SK-N-SH (cell line): ENCODE measurements at regions not wholly inside any gene's neighbourhood (a gene's known extent, or its start where the extent isn't known, plus 50 kb on each side); places are given as distances from the start of the nearest gene placed in this dataset.
A peak's percentile ranks its signal among the peaks of the same experiment; 100 is the strongest.
"Not testable (repeated sequence)": the region's sequence is repeated elsewhere in the genome, so short reads cannot be mapped to it uniquely, and the experiment has no call there.

ENCODE experiments used
- CTCF ChIA-PET: fragments of 300-600, 350-600 bp; formaldehyde crosslinking; extraction: SDS; loops from one replicate; lab custom pipeline; 2021; lab: Yijun Ruan, JAX
- POLR2A ChIA-PET: fragments of 350-600 bp; sonication (Branson Sonifier 250); formaldehyde crosslinking; extraction: SDS; loops from one replicate; lab custom pipeline; 2020; ENCODE audit warnings: antibody characterized with exemption, inconsistent platforms; lab: Yijun Ruan, JAX
- DNase-seq: peaks from one replicate; pipeline ENCODE4 v3.0.0; 2012
- H2AFZ ChIP-seq: fragments of 200-600 bp; sonication (generic); 2 replicates; pipeline ENCODE4 v1.8.1; 2016; ENCODE audit warnings: antibody characterized with exemption, mild to moderate bottlenecking, low read depth
- H3F3A ChIP-seq: fragments of 200-600 bp; sonication (generic); replicated peaks from 2 replicates; pipeline ENCODE3; 2016; ENCODE audit warnings: antibody characterized with exemption, mild to moderate bottlenecking; ENCODE audit not compliant: insufficient read depth
- H3K27ac ChIP-seq, 2 experiments: fragments of 200-500 bp in 1 of 2; fragments of 200-600 bp in 1 of 2; sonication (Bioruptor generic) in 1 of 2; sonication (generic), shearing (Covaris generic) in 1 of 2; 2 replicates each; pipeline versions ENCODE4 v1.5.1 to v1.6.1; 2014 to 2016; ENCODE audit warnings: low read depth in 2 of 2, inconsistent platforms in 1 of 2, low read length in 1 of 2, mild to moderate bottlenecking in 1 of 2, mixed read lengths in 1 of 2
- H3K27me3 ChIP-seq: fragments of 200-600 bp; sonication (generic), shearing (Covaris generic); 2 replicates; pipeline ENCODE4 v1.6.1; 2016; ENCODE audit warnings: mixed run types; ENCODE audit not compliant: insufficient read depth
- H3K36me3 ChIP-seq, 2 experiments: fragments of 200-500 bp in 1 of 2; fragments of 200-600 bp in 1 of 2; sonication (Bioruptor generic) in 1 of 2; sonication (generic) in 1 of 2; replicated peaks in 1 of 2; 2 replicates each; pipeline versions ENCODE3 to v1.5.1; 2014 to 2016; ENCODE audit warnings: low read length in 1 of 2, mild to moderate bottlenecking in 1 of 2; ENCODE audit not compliant: insufficient read depth in 2 of 2, control insufficient read depth in 1 of 2
- H3K4me1 ChIP-seq, 2 experiments: fragments of 200-500 bp in 1 of 2; fragments of 200-600 bp in 1 of 2; sonication (Bioruptor generic) in 1 of 2; sonication (generic), shearing (Covaris generic) in 1 of 2; 2 replicates each; pipeline versions ENCODE4 v1.5.1 to v1.6.1; 2014 to 2016; ENCODE audit warnings: low read depth in 1 of 2, low read length in 1 of 2, mixed run types in 1 of 2; ENCODE audit not compliant: insufficient read depth in 2 of 2, control insufficient read depth in 1 of 2
- H3K4me2 ChIP-seq: fragments of 200-600 bp; sonication (generic), shearing (Covaris generic); 2 replicates; pipeline ENCODE4 v1.6.1; 2017; ENCODE audit warnings: mixed run types
- H3K4me3 ChIP-seq, 2 experiments: fragments of 200-500 bp in 1 of 2; fragments of 200-600 bp in 1 of 2; sonication (Bioruptor generic) in 1 of 2; sonication (generic), shearing (Covaris generic) in 1 of 2; 2 replicates each; pipeline versions ENCODE4 v1.5.1 to v1.8.1; 2014 to 2016; ENCODE audit warnings: low read depth in 2 of 2, inconsistent platforms in 1 of 2, low read length in 1 of 2, mild to moderate bottlenecking in 1 of 2, mixed read lengths in 1 of 2, moderate library complexity in 1 of 2
- H3K79me2 ChIP-seq: fragments of 200-600 bp; sonication (generic); 2 replicates; pipeline ENCODE4 v1.8.1; 2017; ENCODE audit warnings: mild to moderate bottlenecking; ENCODE audit not compliant: insufficient read depth
- H3K9ac ChIP-seq: fragments of 200-600 bp; sonication (generic); 2 replicates; pipeline ENCODE4 v1.6.1; 2017; ENCODE audit warnings: mixed run types
- H3K9me2 ChIP-seq: fragments of 200-600 bp; sonication (generic); 2 replicates; pipeline ENCODE4 v1.6.1; 2017; ENCODE audit warnings: mixed run types
- H3K9me3 ChIP-seq: fragments of 200-600 bp; sonication (generic); 2 replicates; pipeline ENCODE4 v1.6.1; 2017; ENCODE audit warnings: mixed run types, mild to moderate bottlenecking, moderate library complexity
- H4K20me1 ChIP-seq: fragments of 200-600 bp; sonication (generic); 2 replicates; pipeline ENCODE4 v1.6.1; 2017; ENCODE audit warnings: mild to moderate bottlenecking, mixed run types; ENCODE audit not compliant: insufficient read depth
- EZH2phosphoT487 ChIP-seq: fragments of 200-600 bp; sonication (generic); IDR thresholded peaks from 2 replicates; pipeline ENCODE4 v1.6.1; 2017; ENCODE audit warnings: low read depth, mixed run types, mild to moderate bottlenecking, antibody characterized with exemption, moderate library complexity, borderline replicate concordance
- FOSL2 ChIP-seq: IDR thresholded peaks from 2 replicates; pipeline ENCODE4 v1.4.0; 2012; ENCODE audit warnings: low read depth, mild to moderate bottlenecking, moderate library complexity, borderline replicate concordance
- FOXM1 ChIP-seq: IDR thresholded peaks from 2 replicates; pipeline ENCODE4 v1.4.0; 2012; ENCODE audit warnings: low read depth, mild to moderate bottlenecking
- GABPA ChIP-seq: IDR thresholded peaks from 2 replicates; pipeline ENCODE4 v1.4.0; 2012; ENCODE audit warnings: low read depth, mild to moderate bottlenecking
- GATA2 ChIP-seq: sonication (generic); formaldehyde crosslinking; IDR thresholded peaks from 2 replicates; pipeline ENCODE4 v1.5.0; 2020; ENCODE audit warnings: mild to moderate bottlenecking, missing genetic modification reagents
- IRF3 ChIP-seq: fragments of 150-350 bp; IDR thresholded peaks from 2 replicates; pipeline ENCODE4 v1.6.1; 2016; ENCODE audit warnings: mild to moderate bottlenecking, low read depth, low read length
- MEF2A ChIP-seq: IDR thresholded peaks from 2 replicates; pipeline ENCODE4 v1.4.0; 2012; ENCODE audit warnings: low read depth, borderline replicate concordance
- MXI1 ChIP-seq: IDR thresholded peaks from 2 replicates; pipeline ENCODE4 v1.6.1; 2012; ENCODE audit warnings: mild to moderate bottlenecking, low read depth, low read length, improper control_type of control experiment
- NFIC ChIP-seq: IDR thresholded peaks from 2 replicates; pipeline ENCODE4 v1.4.0; 2012; ENCODE audit warnings: borderline replicate concordance
- NRF1 ChIP-seq: IDR thresholded peaks from 2 replicates; pipeline ENCODE4 v1.6.1; 2012; ENCODE audit warnings: low read depth, mild to moderate bottlenecking, low read length
- POLR2AphosphoS5 ChIP-seq: IDR thresholded peaks from 2 replicates; pipeline ENCODE4 v1.6.1; 2012; ENCODE audit warnings: low read depth, low read length
- RCOR1 ChIP-seq: fragments of 150-350 bp; IDR thresholded peaks from 2 replicates; pipeline ENCODE4 v1.6.1; 2017; ENCODE audit warnings: antibody characterized with exemption, low read length
- REST ChIP-seq: IDR thresholded peaks from 2 replicates; pipeline ENCODE4 v1.6.1; 2012; ENCODE audit warnings: mild to moderate bottlenecking, low read depth, low read length, moderate library complexity
- SIN3A ChIP-seq: IDR thresholded peaks from 2 replicates; pipeline ENCODE4 v1.6.1; 2012; ENCODE audit warnings: low read depth, mild to moderate bottlenecking, low read length, moderate library complexity, borderline replicate concordance
- SMC3 ChIP-seq: IDR thresholded peaks from 2 replicates; pipeline ENCODE4 v1.6.1; 2012; ENCODE audit warnings: low read depth, low read length, improper control_type of control experiment
- TEAD4 ChIP-seq: IDR thresholded peaks from 2 replicates; pipeline ENCODE4 v1.4.0; 2012; ENCODE audit warnings: mild to moderate bottlenecking, borderline replicate concordance; ENCODE audit not compliant: insufficient read depth
- ZBTB33 ChIP-seq: IDR thresholded peaks from 2 replicates; pipeline ENCODE4 v1.4.0; 2012; ENCODE audit warnings: low read depth, borderline replicate concordance
- WGBS: methylation state at CpG from one replicate; pipeline ENCODE4 v1.1.6; 2017; ENCODE audit warnings: low lambda C conversion rate; 5-methylcytosine and 5-hydroxymethylcytosine counted together
- TF ChIP-seq, protein P1 (sequence below): IDR thresholded peaks from 2 replicates; pipeline ENCODE4; 2012

DNA sequence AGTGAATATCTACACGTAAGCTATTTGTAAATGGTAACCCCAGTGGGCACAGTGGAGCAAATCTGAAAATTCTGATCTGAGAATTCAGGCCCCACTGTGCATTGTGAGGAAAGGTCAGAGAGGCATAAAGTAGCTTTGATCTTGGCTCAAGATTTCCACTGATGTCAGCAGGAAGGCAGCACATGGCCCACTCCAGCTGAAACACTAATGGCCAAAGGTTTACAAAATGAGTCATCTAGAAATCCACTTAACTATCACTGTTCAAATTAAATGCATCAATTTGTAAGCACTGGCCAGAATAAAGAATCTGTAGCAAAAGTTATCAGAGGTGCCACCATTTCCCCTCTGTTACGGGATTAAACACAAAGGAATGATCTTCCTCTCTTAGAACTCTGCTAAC, 191.6 kb downstream of the C9orf152 start (continued):
- no peak for TF ChIP-seq IRF3
- TF ChIP-seq MXI1, result no peak
- 0 out of 2 replicates have a peak, but pooled peaks have one; percentile 33 for TF ChIP-seq SIN3A
- peak; percentile 21; the same call in 1 of the 2 replicates for TF ChIP-seq POLR2AphosphoS5
- no peak for TF ChIP-seq FOXM1
- peak; percentile 89 for TF ChIP-seq FOSL2
- no peak for TF ChIP-seq ZBTB33
- no peak for TF ChIP-seq GATA2 (CRISPR knock-in tag)
- no peak for TF ChIP-seq GABPA
- TF ChIP-seq NRF1, result no peak
- TF ChIP-seq MEF2A, result no peak
- no peak for TF ChIP-seq RCOR1
- peak; percentile 58 for TF ChIP-seq NFIC
- TF ChIP-seq SMC3, result no peak

DNA sequence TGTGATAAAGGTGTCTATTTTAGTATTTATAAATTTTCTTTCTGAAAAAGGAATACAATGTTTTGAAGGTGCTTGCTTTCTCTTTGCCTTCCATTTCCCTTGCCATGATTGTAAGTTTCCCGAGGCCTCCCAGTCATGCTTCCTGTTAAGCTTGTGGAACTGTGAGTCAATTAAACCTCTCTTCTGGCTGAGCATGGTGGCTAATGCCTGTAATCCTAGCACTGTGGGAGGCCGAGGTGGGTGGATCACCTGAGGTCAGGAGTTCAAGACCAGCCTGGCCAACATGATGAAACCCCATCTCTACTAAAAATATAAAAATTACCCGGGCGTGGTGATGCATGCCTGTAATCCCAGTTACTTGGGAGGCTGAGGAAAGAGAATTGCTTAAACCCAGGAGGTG, 187.7 kb downstream of the C9orf152 start:
- CTCF ChIA-PET, POLR2A ChIA-PET: not testable (repeated sequence)

DNA sequence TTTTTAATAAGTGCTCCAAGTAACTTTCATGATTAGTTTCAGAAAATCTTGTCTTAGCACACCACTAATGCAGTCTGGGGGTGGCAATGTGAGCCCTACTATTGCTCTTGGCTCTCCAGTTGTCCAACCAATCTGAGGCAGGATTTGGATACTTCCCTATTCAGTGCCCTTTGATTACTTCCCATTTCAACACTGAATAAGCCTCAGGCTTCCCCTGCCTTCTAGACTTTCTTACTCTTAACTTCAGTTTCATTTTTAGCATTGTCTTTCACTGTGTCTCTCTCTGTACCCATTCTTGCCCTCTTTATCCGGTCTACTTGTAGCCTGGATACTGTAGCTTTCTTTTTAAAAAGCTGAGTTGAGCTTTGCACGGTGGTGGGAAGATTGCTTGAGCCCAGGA, 186.1 kb downstream of the C9orf152 start:
- Histone ChIP-seq H3K36me3 (peaks cover 0 to 23% of the 10 kb centered on the region in 2 experiments), H3K9me3 (no peaks in the 10 kb centered on the region), H3K79me2 (peaks cover 16% of the 10 kb centered on the region; the same call in 1 of the 2 replicates), H3K4me1 (peaks cover 0 to 3% of the 10 kb centered on the region in 2 experiments; a peak in 1 of 4 replicates), H4K20me1 (no peaks in the 10 kb centered on the region), H3K4me2 (no peak overlapping the region), H3K9ac (no peak overlapping the region), H3K27ac (peak overlapping the region in 1 of 2 experiments; percentile 0; a peak in 1 of 4 replicates), H3F3A (peaks cover 8% of the 10 kb centered on the region), H3K9me2 (no peaks in the 10 kb centered on the region), H3K4me3 (no peak overlapping the region), H3K27me3 (no peaks in the 10 kb centered on the region), H2AFZ (no peak overlapping the region)
- ChIA-PET CTCF (no interaction called here), POLR2A (no interaction called here)
- no peak for DNase-seq
- WGBS, result 96% methylated on average over 2 of the region's 2 CpGs
- TF ChIP-seq GATA2 (CRISPR knock-in tag) (no peak), TEAD4 (no peak), SIN3A (no peak), REST (no peak), FOSL2 (no peak), MEF2A (no peak), EZH2phosphoT487 (no peak), FOXM1 (no peak)
- TF ChIP-seq, protein P1, sequence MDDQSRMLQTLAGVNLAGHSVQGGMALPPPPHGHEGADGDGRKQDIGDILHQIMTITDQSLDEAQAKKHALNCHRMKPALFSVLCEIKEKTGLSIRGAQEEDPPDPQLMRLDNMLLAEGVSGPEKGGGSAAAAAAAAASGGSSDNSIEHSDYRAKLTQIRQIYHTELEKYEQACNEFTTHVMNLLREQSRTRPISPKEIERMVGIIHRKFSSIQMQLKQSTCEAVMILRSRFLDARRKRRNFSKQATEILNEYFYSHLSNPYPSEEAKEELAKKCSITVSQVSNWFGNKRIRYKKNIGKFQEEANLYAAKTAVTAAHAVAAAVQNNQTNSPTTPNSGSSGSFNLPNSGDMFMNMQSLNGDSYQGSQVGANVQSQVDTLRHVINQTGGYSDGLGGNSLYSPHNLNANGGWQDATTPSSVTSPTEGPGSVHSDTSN, result no peak

More for the DNA sequence above, 187.7 kb downstream of the C9orf152 start:
- H3K4me3 ChIP-seq, H3K9ac ChIP-seq, H3K27ac ChIP-seq, DNase-seq, H3K9me2 ChIP-seq, H2AFZ ChIP-seq, H3K9me3 ChIP-seq, H3K4me2 ChIP-seq, H4K20me1 ChIP-seq, H3K27me3 ChIP-seq: not testable (repeated sequence)
- 86% methylated on average over 4 of the region's 4 CpGs for WGBS
- Histone ChIP-seq H3K79me2 (peaks cover 11% of the 10 kb centered on the region; the same call in 1 of the 2 replicates), H3K36me3 (peaks cover 0 to 23% of the 10 kb centered on the region in 2 experiments), H3K4me1 (peaks cover 0 to 15% of the 10 kb centered on the region in 2 experiments; a peak in 2 of 4 replicates), H3F3A (peaks cover 18% of the 10 kb centered on the region)
